GM12878 (cell line): ENCODE measurements at regions not wholly inside any gene's neighbourhood (a gene's known extent, or its start where the extent isn't known, plus 50 kb on each side); places are given as distances from the start of the nearest gene placed in this dataset.
"Not testable (repeated sequence)": the region's sequence is repeated elsewhere in the genome, so short reads cannot be mapped to it uniquely, and the experiment has no call there.

ENCODE experiments used
- ATAC-seq: fragments of 200-7000 bp; cut with Tn5 transposase; 3 replicates; pipeline ENCODE4 v1.9.1; 2020; ENCODE audit warnings: mild to moderate bottlenecking, moderate library complexity
- BruUV-seq: library from RNA; stranded (reverse); fragments of 400-500 nt; replicated peaks from 2 replicates; lab custom pipeline; 2021; lab: Mats Ljungman, UMichigan
- CTCF ChIA-PET: fragments of 300-600 bp; sonication (Branson Sonifier 250); formaldehyde crosslinking; extraction: SDS; loops from one replicate; lab custom pipeline; 2021; ENCODE audit warnings: inconsistent platforms; lab: Yijun Ruan, JAX
- POLR2A ChIA-PET: fragments of 350-600 bp; formaldehyde crosslinking; extraction: SDS; loops from one replicate; lab custom pipeline; 2021; ENCODE audit warnings: inconsistent platforms; lab: Charles Lee
- RAD21 ChIA-PET: fragments of 300-600 bp; sonication (Branson Sonifier 250); formaldehyde crosslinking; loops from one replicate; lab custom pipeline; 2023; ENCODE audit warnings: antibody characterized with exemption; ENCODE audit not compliant: unreplicated experiment; lab: Charles Lee
- SMC1A ChIA-PET: fragments of 300-600 bp; sonication (Branson Sonifier 250); formaldehyde crosslinking; loops from one replicate; lab custom pipeline; 2023; ENCODE audit not compliant: unreplicated experiment, uncharacterized antibody; lab: Charles Lee
- DNase-seq: peaks from one replicate; pipeline ENCODE4 v3.0.0-alpha.2; 2011; ENCODE audit warnings: low read depth, low spot score
- FAIRE-seq: peaks from 3 replicates; lab custom pipeline; 2011; peaks lifted over from hg19 to GRCh38; lab: Jason Lieb, UNC
- H2AFZ ChIP-seq: 2 replicates; pipeline ENCODE4 v1.6.0; 2011; ENCODE audit warnings: low read depth, low read length, control low read depth; ENCODE audit not compliant: control insufficient read depth
- H3K27ac ChIP-seq: 2 replicates; pipeline ENCODE4 v1.5.1; 2011; ENCODE audit warnings: control low read depth; ENCODE audit not compliant: control insufficient read depth, insufficient read depth
- H3K27me3 ChIP-seq, 2 experiments: replicated peaks in 1 of 2; 2 replicates each; pipeline versions ENCODE4 v1.6.0 to v1.6.1; 2011; ENCODE audit warnings: low read length in 1 of 2; ENCODE audit not compliant: control insufficient read depth in 2 of 2, insufficient read depth in 2 of 2
- H3K36me3 ChIP-seq, 2 experiments: 2 replicates each; pipeline ENCODE4 v1.5.1; 2011; ENCODE audit warnings: low read length in 1 of 2; ENCODE audit not compliant: control insufficient read depth in 2 of 2, insufficient read depth in 2 of 2
- H3K4me1 ChIP-seq: 2 replicates; pipeline ENCODE4 v1.6.1; 2011; ENCODE audit warnings: mild to moderate bottlenecking, low read length, moderate library complexity, mixed read lengths; ENCODE audit not compliant: control insufficient read depth, insufficient read depth
- H3K4me2 ChIP-seq: 2 replicates; pipeline ENCODE4 v1.6.0; 2011; ENCODE audit warnings: control low read depth; ENCODE audit not compliant: control insufficient read depth, insufficient read depth
- H3K4me3 ChIP-seq: fragments of 200-600 bp; sonication (generic); 2 replicates; pipeline ENCODE4 v1.5.1; 2016
- H3K79me2 ChIP-seq: 2 replicates; pipeline ENCODE4 v1.6.0; 2011; ENCODE audit warnings: low read length; ENCODE audit not compliant: control insufficient read depth, insufficient read depth
- H3K9ac ChIP-seq: 2 replicates; pipeline ENCODE4 v1.8.0; 2011; ENCODE audit warnings: low read length, control low read depth, mixed read lengths; ENCODE audit not compliant: control insufficient read depth, insufficient read depth
- H3K9me3 ChIP-seq: replicated peaks from 3 replicates; pipeline ENCODE4 v1.5.1; 2011; ENCODE audit warnings: mild to moderate bottlenecking, low read length; ENCODE audit not compliant: control insufficient read depth, insufficient read depth
- H4K20me1 ChIP-seq: 2 replicates; pipeline ENCODE4 v1.6.0; 2011; ENCODE audit not compliant: control insufficient read depth, insufficient read depth
- EP300 ChIP-seq, 2 experiments: fragments of 150-350 bp in 1 of 2; IDR thresholded peaks; 2 replicates each; pipeline ENCODE4 v1.6.1; 2011 to 2012; ENCODE audit warnings: low read depth in 2 of 2, low read length in 2 of 2, borderline replicate concordance in 1 of 2, improper control_type of control experiment in 1 of 2, inconsistent platforms in 1 of 2; ENCODE audit not compliant: control insufficient read depth in 1 of 2
- IRF4 ChIP-seq: IDR thresholded peaks from 2 replicates; pipeline ENCODE4 v1.6.1; 2011; ENCODE audit warnings: low read depth, low read length
- NFYA ChIP-seq: IDR thresholded peaks from 2 replicates; pipeline ENCODE4 v1.6.1; 2011; ENCODE audit warnings: low read depth, mild to moderate bottlenecking, low read length, improper control_type of control experiment, borderline replicate concordance
- NRF1 ChIP-seq: conservative IDR thresholded peaks from 2 replicates; pipeline ENCODE4 v1.6.1; 2011; ENCODE audit warnings: mild to moderate bottlenecking, low read depth, low read length, improper control_type of control experiment
- USF1 ChIP-seq: IDR thresholded peaks from 2 replicates; pipeline ENCODE4 v1.6.1; 2011; ENCODE audit warnings: borderline replicate concordance, low read depth, mild to moderate bottlenecking, moderate library complexity, mixed read lengths, low read length; ENCODE audit not compliant: insufficient read depth; ENCODE audit errors: extremely low read length
- WGBS: methylation state at CpG from one replicate; pipeline ENCODE4 v1.1.6; 2016; ENCODE audit warnings: low lambda C conversion rate; ENCODE audit not compliant: insufficient replicate concordance, insufficient coverage; ENCODE audit errors: missing lambda C conversion rate; 5-methylcytosine and 5-hydroxymethylcytosine counted together
- in situ Hi-C: fragments of 300-500 bp; cut with MboI; formaldehyde crosslinking; loops from 9 replicates; pipeline ENCODE4 v1.14.3; 2018; ENCODE audit warnings: mixed read lengths
- intact Hi-C: fragments of 100-400 bp; cut with micrococcal nuclease; formaldehyde crosslinking; loops from one replicate; pipeline ENCODE4 v1.14.2; 2022; ENCODE audit not compliant: unreplicated experiment

- Histone ChIP-seq H3K4me3 (no peak overlapping the region), H3K27ac (no peak overlapping the region), H3K4me1 (no peaks in the 10 kb centered on the region), H2AFZ (no peak overlapping the region), H3K27me3 (no peaks in the 10 kb centered on the region), H3K4me2 (no peak overlapping the region), H3K9me3 (no peaks in the 10 kb centered on the region)
- DNase-seq (no peak), ATAC-seq (no peak)
- RAD21 ChIA-PET: no interaction called here
- WGBS: 21% methylated on average over 5 of the region's 5 CpGs
- CTCF ChIA-PET: no interaction called here
- SMC1A ChIA-PET: no interaction called here
- in situ Hi-C loops: no loop called here
- POLR2A ChIA-PET: no interaction called here
- BruUV-seq: no TSS peak
- TF ChIP-seq EP300 (IDR thresholded peaks at IDR 0.05; ENCODE audit: borderline replicate concordance in 1 of 2, control insufficient read depth in 1 of 2, low read depth in 2 of 2, low read length in 2 of 2) (no peak), USF1 (no peak), NRF1 (no peak), NFYA (no peak), IRF4 (no peak)
- TF ChIP-seq, all 136 proteins: peak for 0
- FAIRE-seq: no peak
- no peaks in the 10 kb centered on the region for H4K20me1 ChIP-seq
- no peaks in the 10 kb centered on the region for H3K79me2 ChIP-seq
- intact Hi-C loops: no loop called here
- no peak overlapping the region for H3K9ac ChIP-seq
- H3K36me3 ChIP-seq: no peaks in the 10 kb centered on the region
Measured at GRCh38 chr5:2071562-2071961, 188.8 kb upstream of the IRX4 start.

GRCh38 chr5:2070787-2071186 lies 188.1 kb upstream of the IRX4 start:
- CTCF ChIA-PET, intact Hi-C loops, H3K4me1 ChIP-seq, H3K4me2 ChIP-seq, in situ Hi-C loops, SMC1A ChIA-PET, H4K20me1 ChIP-seq, BruUV-seq, DNase-seq, RAD21 ChIA-PET, H3K9ac ChIP-seq, H2AFZ ChIP-seq, FAIRE-seq, H3K79me2 ChIP-seq, H3K27ac ChIP-seq, ATAC-seq, POLR2A ChIA-PET, H3K9me3 ChIP-seq, H3K36me3 ChIP-seq, H3K27me3 ChIP-seq, H3K4me3 ChIP-seq: not testable (repeated sequence)
- WGBS: 80% methylated on average over 4 of the region's 4 CpGs
